Midbrain (tissue), 1 donor: ENCODE measurements at regions not wholly inside any gene's neighbourhood (a gene's known extent, or its start where the extent isn't known, plus 50 kb on each side); places are given as distances from the start of the nearest gene placed in this dataset.
"Not testable (repeated sequence)": the region's sequence is repeated elsewhere in the genome, so short reads cannot be mapped to it uniquely, and the experiment has no call there.

Source experiments
- DNase-seq: peaks from one replicate; lab custom pipeline; 2025; lab: John Stamatoyannopoulos, UW

- DNase-seq: no peak
These were observed 232.6 kb downstream of the VRK1 start for GRCh38 chr14:97029800-97030199.

DNA sequence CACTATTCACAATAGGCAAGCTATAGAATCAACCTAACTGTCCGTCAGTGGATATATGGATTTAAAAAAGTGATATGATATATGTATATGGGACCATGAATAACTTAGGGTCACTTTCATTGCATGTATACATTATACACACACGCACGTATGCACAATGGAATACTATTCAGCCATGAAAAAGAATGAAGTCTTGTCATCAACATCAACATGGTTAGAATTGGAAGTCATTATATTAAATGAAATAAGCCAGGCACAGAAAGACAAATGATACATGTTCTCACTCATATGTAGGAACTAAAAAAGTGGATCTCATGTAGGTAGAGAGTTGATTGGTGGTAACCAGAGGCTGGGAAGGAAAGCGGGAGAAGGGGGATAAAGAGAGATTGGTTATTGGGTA, 234.3 kb downstream of the VRK1 start:
- no peak for DNase-seq

DNA sequence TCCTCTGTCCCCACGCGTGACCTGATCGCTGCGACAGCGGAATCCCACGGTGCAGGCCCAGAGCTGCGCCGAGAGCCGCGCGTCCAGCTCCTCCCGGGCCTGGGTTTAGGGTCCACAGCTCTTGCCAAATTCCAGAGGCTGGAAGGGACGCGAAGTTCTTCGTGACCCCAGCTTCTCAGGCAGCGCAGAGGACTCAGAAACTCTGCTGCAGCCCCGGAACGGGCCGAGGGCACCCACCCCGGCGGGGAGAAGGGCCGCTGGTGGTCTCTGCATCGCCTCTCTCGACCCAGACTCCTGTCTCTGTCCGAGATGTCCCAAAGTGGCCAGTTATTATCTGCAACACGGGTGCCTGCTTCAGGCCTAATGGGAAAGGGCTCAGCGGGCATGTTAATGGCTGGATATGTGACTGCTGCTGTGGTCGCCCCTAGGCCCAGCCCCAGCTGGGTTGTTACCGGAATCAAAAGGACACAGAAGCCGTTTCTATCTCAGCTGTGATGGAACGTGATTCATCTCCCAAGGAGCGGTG, 236.4 kb downstream of the VRK1 start:
- no peak for DNase-seq

GRCh38 chr14:97036086-97036852, 239.1 kb downstream of the VRK1 start:
- no peak for DNase-seq

- no peak for DNase-seq
These were observed 242.7 kb downstream of the VRK1 start for GRCh38 chr14:97039717-97040363.

DNA sequence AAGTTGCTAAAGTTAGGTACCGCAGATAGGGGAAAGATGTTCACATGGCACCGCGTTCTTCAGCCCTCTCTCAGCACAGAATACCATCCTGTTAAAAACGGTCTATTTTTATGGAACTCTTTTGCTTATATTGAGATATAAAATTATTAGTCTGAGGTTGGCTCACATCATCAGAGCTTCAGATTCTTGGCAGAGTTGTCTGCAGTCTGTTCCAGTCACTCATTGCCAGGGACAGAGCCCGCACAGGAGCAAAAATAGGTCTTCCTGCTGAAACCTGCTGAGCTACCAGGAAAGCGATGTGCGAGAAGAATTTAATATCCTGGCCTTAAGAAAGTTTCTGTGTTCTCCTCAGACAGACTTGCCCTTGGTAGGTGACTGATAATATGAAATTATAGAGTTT, 249.8 kb downstream of the VRK1 start:
- DNase-seq: no peak

DNA sequence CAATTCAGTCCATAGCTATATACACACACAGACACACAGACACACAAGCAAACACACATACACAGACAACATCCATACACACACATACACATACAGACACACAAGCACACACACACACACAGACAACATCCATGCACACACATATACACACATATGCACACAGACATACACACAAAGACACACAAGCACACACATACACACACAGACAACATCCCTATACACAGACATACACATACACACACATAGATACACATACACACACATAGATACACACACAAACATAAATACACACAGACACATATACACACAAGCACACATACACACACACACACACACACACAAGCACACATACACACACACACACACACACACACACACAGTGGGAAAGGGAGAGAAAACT, 254.8 kb downstream of the VRK1 start:
- no peak for DNase-seq

DNA sequence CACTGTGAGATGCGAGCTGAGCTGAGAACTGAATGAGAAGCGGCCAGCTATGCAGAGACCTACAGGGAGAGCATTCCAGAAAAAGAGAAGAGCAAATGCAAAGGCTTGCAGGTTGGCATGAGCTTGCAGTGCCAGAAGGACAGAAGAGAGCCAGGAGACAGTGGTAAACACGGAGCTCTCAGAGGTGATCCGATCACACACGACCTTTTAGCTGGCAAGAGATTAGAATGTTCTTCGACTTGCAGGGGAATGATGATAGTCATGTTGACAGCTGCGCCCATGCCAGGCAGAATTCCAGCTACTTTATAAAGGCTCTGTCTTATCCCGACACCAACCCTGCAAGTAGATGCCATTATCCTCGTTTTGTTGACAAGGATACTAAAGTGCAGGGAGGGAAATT, 256.8 kb downstream of the VRK1 start:
- no peak for DNase-seq

DNA sequence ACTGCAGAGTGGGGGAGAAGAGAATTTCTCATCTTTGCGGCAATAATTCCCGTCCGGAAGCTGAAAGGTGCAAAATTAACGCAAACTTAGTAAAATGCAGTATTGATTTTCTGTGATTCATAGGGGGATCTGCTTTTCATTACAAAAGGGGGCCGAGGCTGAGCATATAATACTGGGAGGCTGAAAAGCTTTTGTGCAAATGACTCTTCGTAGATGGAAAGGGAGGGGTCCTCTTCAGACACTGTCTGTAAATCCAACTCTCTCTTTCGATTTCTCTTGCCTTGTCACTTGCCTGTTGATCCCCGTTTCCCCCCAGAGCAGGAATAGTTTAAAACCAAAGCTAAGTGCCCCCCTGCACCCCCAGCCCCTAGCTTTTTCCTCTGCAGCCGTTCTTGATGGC, 258.2 kb downstream of the VRK1 start:
- DNase-seq: no peak

DNA sequence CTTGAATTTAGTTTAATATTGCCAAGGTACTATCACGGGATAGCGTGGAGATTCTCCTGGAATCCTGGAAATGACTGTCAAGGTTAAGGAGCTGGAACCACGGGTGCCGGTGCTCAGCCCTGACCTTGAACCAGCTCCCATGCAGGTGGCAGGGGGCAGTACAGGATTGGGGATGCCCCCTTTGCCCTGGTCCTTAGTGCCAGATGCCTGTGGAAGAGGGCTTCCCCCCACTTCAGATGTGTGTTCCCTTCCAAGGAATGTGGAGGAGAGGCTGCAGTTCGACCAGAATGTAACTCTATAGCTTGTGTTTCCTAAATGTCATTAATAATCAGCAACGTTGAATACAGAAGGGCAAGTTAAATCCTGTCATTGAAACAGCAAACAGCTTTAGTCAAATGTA, 258.9 kb downstream of the VRK1 start:
- DNase-seq: no peak

GRCh38 chr14:97057238-97058073, 260.3 kb downstream of the VRK1 start:
- DNase-seq: no peak

- no peak for DNase-seq
These were observed 260.9 kb downstream of the VRK1 start for GRCh38 chr14:97058074-97058467.

GRCh38 chr14:97058589-97058988, 261.4 kb downstream of the VRK1 start:
- no peak for DNase-seq

DNA sequence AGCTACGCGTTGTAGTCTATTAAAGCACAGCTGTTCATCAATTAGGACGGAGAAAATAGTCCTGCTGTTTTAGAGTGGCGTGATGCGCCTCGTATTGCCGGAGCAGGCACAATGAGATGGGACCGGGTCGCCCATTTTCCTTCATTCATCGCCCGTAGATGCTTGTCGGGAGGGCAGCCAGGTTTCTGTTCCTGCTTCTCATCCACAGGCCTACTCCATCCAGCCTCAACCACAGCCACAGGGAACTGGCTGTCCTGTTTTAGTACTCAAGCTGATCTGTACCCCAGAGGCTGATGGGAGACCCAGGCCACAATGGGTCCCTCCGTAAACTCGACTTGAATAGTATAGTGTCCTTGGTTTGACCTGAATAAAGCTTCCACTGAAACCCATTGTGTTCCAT, 264.0 kb downstream of the VRK1 start:
- DNase-seq: peak; percentile 11

DNA sequence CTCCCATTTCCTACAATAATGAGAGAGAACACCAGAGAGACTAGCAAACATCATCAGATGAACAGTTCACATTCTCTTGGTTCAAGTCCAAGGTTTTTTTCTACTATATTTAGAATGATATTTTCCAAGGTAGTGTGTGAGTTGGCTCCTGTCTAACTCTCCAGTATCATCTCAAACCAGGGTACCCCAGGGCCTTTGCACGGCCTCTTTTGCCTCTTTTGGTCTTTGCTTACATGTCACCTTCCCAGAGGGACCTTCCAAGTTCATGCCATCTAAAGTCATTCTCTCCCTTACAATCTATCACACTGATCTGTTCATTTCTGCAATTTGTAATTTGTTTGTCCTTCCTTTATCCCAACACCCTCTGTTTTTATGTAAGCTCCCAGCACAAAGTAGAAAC, 264.5 kb downstream of the VRK1 start:
- DNase-seq: no peak

DNA sequence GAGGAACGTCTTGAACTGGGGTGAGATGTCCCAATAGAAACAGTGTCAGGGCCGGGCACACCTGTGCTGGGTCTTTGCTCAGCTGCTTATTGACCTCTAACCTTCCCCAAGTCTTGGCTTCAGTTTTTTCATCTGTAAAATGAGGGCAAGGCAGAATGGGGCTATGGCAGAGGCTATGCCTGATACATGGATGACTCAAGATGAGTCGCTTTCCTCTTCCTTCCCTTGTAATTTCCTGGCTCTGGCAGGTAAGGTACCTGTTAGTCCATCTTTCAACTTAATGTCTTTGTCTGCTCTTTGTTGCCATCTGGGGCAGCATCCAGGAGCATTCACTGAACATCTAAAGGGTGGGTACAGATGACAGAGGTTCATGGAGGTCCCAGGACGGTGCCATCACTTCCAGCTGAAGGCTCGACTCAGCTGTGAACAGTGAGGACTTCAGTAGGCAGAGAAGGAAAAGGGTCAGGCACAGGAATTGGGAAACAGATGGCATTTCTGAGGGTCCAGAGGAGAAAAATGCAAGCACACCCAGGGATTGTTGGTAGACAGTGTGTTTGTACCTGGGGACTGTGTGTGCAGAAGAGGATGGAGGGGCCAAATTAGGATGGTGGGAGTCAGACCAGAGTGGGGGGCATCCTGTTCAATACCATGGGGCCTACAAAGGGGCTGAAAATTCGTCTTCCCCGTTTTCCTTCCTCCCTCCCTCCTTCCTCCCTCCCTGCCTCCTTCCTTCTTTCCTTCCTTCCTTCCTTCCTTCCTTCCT, 268.3 kb downstream of the VRK1 start:
- DNase-seq: no peak

DNA sequence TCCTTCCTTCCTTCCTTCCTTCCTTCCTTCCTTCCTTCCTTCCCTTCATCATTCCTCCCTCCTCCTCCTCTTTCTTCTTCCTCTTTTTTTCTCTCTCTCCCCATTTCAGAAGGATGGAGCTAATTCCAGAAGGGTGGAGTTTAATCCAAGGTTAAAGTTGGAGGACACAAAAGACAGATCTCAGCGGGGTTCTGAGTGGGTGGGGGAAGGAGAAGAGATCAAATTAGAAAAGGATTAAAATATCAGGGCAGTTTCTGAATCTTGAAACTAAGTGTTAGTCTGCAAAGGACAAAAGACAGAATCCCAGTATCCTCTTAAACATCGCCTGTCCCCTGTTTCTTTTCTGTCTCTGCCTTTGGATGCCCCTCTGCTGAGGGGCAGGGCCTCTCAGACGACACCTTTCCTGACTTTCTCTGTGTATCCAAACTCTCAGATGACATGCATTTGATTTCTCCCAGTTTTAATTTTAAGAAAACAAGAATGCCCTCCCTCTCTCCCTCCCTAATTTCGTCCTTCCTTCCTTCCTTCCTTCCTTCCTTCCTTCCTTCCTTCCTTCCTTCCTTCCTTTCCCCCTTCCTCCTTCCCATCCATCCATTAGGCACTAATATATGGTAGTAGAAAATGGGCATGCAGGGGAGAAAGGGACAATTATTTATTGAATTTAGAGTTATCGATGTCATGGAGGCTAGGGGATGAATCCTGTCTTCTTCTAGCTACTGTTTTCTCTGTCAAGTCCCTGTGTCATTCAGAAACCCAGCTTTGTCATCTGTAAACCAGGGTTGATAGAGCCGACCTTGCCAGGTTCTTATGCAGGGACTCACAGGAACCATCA, 269.1 kb downstream of the VRK1 start:
- DNase-seq: no peak

GRCh38 chr14:97068293-97068692, 271.1 kb downstream of the VRK1 start:
- not testable (repeated sequence) for DNase-seq

GRCh38 chr14:97070259-97070658, 273.1 kb downstream of the VRK1 start:
- DNase-seq: no peak

- no peak for DNase-seq
These were observed 274.0 kb downstream of the VRK1 start for GRCh38 chr14:97071177-97071576.

- DNase-seq: no peak
These were observed 276.4 kb downstream of the VRK1 start for GRCh38 chr14:97073622-97074021.
